K562 (cell line): ENCODE measurements at regions not wholly inside any gene's neighbourhood (a gene's known extent, or its start where the extent isn't known, plus 50 kb on each side); places are given as distances from the start of the nearest gene placed in this dataset.

Experiments used
- ATAC-seq: fragments of 200-7000 bp; cut with Tn5 transposase; 3 replicates; pipeline ENCODE4 v1.9.1; 2020; ENCODE audit warnings: moderate library complexity
- BruUV-seq: library from RNA; stranded (reverse); fragments of 400-500 nt; replicated peaks from 2 replicates; lab custom pipeline; 2021; lab: Mats Ljungman, UMichigan
- CTCF ChIA-PET: fragments of 300-600 bp; formaldehyde crosslinking; extraction: SDS; loops from one replicate; lab custom pipeline; 2021; ENCODE audit warnings: low intra/inter-chr PET ratio; lab: Yijun Ruan, JAX
- POLR2A ChIA-PET: fragments of 300-600, 350-650 bp; sonication (Branson Sonifier 250); formaldehyde crosslinking; extraction: SDS; loops from one replicate; lab custom pipeline; 2021; ENCODE audit warnings: antibody characterized with exemption, inconsistent platforms; lab: Yijun Ruan, JAX
- DNase-seq, 4 experiments: peaks; one replicate each; pipeline versions ENCODE4 v3.0.0 to v3.0.0-alpha.2; 2011 to 2018; ENCODE audit warnings: low spot score in 3 of 4, mixed read lengths in 3 of 4; ENCODE audit errors: extremely low read depth in 1 of 4
- FAIRE-seq: peaks from 2 replicates; lab custom pipeline; 2011; peaks lifted over from hg19 to GRCh38; lab: Jason Lieb, UNC
- H2AFZ ChIP-seq: 2 replicates; pipeline ENCODE4 v1.6.0; 2011; ENCODE audit warnings: low read depth, low read length, control low read depth, inconsistent platforms
- H3K27ac ChIP-seq: fragments of 200-600 bp; 3 replicates; pipeline ENCODE4 v1.8.0; 2011; ENCODE audit warnings: low read depth, mild to moderate bottlenecking, control low read depth, inconsistent platforms, low read length, moderate library complexity, mixed read lengths; ENCODE audit errors: extremely low read depth
- H3K27me3 ChIP-seq, 2 experiments: fragments of 300-600 bp in 1 of 2; 2 replicates in 1 of 2; 3 replicates in 1 of 2; pipeline versions ENCODE4 v1.6.0 to v1.8.0; 2011; ENCODE audit warnings: inconsistent platforms in 2 of 2, low read length in 2 of 2, mild to moderate bottlenecking in 1 of 2, mixed read lengths in 1 of 2, moderate library complexity in 1 of 2; ENCODE audit not compliant: control insufficient read depth in 2 of 2, insufficient read depth in 2 of 2
- H3K36me3 ChIP-seq: fragments of 300-600 bp; 3 replicates; pipeline ENCODE4 v1.8.0; 2011; ENCODE audit warnings: mild to moderate bottlenecking, low read length, inconsistent platforms; ENCODE audit not compliant: control insufficient read depth, insufficient read depth
- H3K4me1 ChIP-seq, 2 experiments: fragments of 200-600 bp in 1 of 2; replicated peaks in 1 of 2; 2 replicates in 1 of 2; 3 replicates in 1 of 2; pipeline versions ENCODE4 v1.5.1 to v1.8.0; 2011; ENCODE audit warnings: inconsistent platforms in 2 of 2, low read length in 2 of 2, mild to moderate bottlenecking in 1 of 2, mixed read lengths in 1 of 2, moderate library complexity in 1 of 2; ENCODE audit not compliant: control insufficient read depth in 2 of 2, insufficient read depth in 2 of 2
- H3K4me2 ChIP-seq: 2 replicates; pipeline ENCODE4 v1.6.1; 2011; ENCODE audit warnings: low read length, control low read depth, inconsistent platforms, mixed read lengths; ENCODE audit not compliant: insufficient read depth
- H3K4me3 ChIP-seq: fragments of 200-600 bp; sonication (generic), shearing (Covaris generic); 2 replicates; pipeline ENCODE4 v1.5.1; 2016; ENCODE audit warnings: control low read depth, inconsistent platforms
- H3K79me2 ChIP-seq: fragments of 200-600 bp; 3 replicates; pipeline ENCODE4 v1.8.0; 2011; ENCODE audit warnings: low read length, inconsistent platforms; ENCODE audit not compliant: control insufficient read depth, insufficient read depth
- H3K9ac ChIP-seq, 2 experiments: 2 replicates each; pipeline versions ENCODE4 v1.6.0 to v1.6.1; 2011; ENCODE audit warnings: low read depth in 2 of 2, low read length in 2 of 2, control low read depth in 1 of 2, inconsistent platforms in 1 of 2, mild to moderate bottlenecking in 1 of 2, mixed read lengths in 1 of 2; ENCODE audit not compliant: insufficient read depth in 1 of 2
- H3K9me1 ChIP-seq: one replicate; pipeline ENCODE4 v1.6.0; 2011; ENCODE audit warnings: inconsistent platforms, mild to moderate bottlenecking, low read length, moderate library complexity; ENCODE audit not compliant: control insufficient read depth, insufficient read depth
- H3K9me3 ChIP-seq: replicated peaks from 2 replicates; pipeline ENCODE4 v1.5.1; 2011; ENCODE audit warnings: low read depth, low read length, inconsistent platforms; ENCODE audit not compliant: control insufficient read depth, insufficient read depth
- H4K20me1 ChIP-seq: replicated peaks from 2 replicates; pipeline ENCODE4 v1.6.1; 2011; ENCODE audit warnings: low read length, inconsistent platforms, mixed read lengths; ENCODE audit not compliant: control insufficient read depth, insufficient read depth
- NFE2L1 ChIP-seq: fragments of 450-650 bp; IDR thresholded peaks from 2 replicates; pipeline ENCODE4 v1.6.1; 2016; ENCODE audit warnings: missing genetic modification characterization, low read depth, mild to moderate bottlenecking, missing compliant biosample characterization, moderate library complexity, borderline replicate concordance
- SP2 ChIP-seq: IDR thresholded peaks from 2 replicates; pipeline ENCODE4 v1.6.1; 2011; ENCODE audit warnings: mild to moderate bottlenecking, low read depth, low read length, moderate library complexity; ENCODE audit not compliant: poor library complexity, severe bottlenecking; ENCODE audit errors: extremely low read depth
- WGBS: fragments of 100-300 bp; shearing (Covaris generic); methylation state at CpG from one replicate; pipeline ENCODE4 v1.1.6; 2016; ENCODE audit warnings: low coverage, mixed read lengths; ENCODE audit not compliant: insufficient coverage; ENCODE audit errors: missing lambda C conversion rate; 5-methylcytosine and 5-hydroxymethylcytosine counted together
- in situ Hi-C: fragments of 300-500 bp; cut with MboI; formaldehyde crosslinking; loops from 4 replicates; pipeline ENCODE4 v1.15.0; 2018; ENCODE audit warnings: inconsistent platforms, mixed read lengths
- intact Hi-C: fragments of 100-400 bp; cut with micrococcal nuclease; formaldehyde crosslinking; loops from 2 replicates; pipeline ENCODE4 v1.14.2; 2022

DNA sequence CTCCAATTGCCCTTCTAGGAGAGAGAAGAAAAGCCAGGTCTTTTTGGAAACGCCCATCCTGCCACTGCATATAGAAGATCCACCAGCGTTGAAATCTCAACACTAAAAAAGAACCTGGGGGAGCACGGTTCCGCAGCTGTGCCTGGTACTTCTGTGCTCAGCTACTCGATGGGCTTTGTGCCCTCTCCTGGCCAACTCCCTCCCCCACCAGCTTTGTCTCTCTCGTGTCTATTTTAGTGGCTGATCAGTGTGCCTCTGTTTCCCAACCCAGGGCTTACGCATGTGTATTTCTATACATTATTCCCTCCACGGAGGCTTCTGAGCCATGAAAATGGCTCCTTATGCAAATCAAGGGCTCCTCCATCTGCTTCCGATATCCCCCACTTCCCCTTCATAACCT, 83.5 kb downstream of the RBFOX3 start:
- intact Hi-C loops, result no loop called here
- Histone ChIP-seq H3K9ac (no peak overlapping the region), H3K4me2 (no peak overlapping the region), H3K9me3 (no peaks in the 10 kb centered on the region), H2AFZ (no peak overlapping the region), H3K36me3 (no peaks in the 10 kb centered on the region), H3K4me1 (peaks cover 0 to 3% of the 10 kb centered on the region in 2 experiments; a peak in 1 of 5 replicates), H4K20me1 (peaks cover 6% of the 10 kb centered on the region; the same call in 1 of the 2 replicates), H3K4me3 (no peak overlapping the region), H3K27me3 (peaks cover 50 to 96% of the 10 kb centered on the region in 2 experiments), H3K27ac (no peak overlapping the region), H3K79me2 (no peaks in the 10 kb centered on the region), H3K9me1 (no peaks in the 10 kb centered on the region)
- DNase-seq (no peak), FAIRE-seq (no peak), ATAC-seq (no peak)
- no peak for TF ChIP-seq NFE2L1 (tag)
- in situ Hi-C loops, result no loop called here
- ChIA-PET POLR2A (interaction anchor here (0.7 kb wide), 1 partner anchor 13 kb away, joined by 3 read pairs; no protein-coding TSS in a partner anchor), CTCF (no interaction called here)
- WGBS, result 0% methylated on average over 9 of the region's 9 CpGs
- BruUV-seq, result no TSS peak

DNA sequence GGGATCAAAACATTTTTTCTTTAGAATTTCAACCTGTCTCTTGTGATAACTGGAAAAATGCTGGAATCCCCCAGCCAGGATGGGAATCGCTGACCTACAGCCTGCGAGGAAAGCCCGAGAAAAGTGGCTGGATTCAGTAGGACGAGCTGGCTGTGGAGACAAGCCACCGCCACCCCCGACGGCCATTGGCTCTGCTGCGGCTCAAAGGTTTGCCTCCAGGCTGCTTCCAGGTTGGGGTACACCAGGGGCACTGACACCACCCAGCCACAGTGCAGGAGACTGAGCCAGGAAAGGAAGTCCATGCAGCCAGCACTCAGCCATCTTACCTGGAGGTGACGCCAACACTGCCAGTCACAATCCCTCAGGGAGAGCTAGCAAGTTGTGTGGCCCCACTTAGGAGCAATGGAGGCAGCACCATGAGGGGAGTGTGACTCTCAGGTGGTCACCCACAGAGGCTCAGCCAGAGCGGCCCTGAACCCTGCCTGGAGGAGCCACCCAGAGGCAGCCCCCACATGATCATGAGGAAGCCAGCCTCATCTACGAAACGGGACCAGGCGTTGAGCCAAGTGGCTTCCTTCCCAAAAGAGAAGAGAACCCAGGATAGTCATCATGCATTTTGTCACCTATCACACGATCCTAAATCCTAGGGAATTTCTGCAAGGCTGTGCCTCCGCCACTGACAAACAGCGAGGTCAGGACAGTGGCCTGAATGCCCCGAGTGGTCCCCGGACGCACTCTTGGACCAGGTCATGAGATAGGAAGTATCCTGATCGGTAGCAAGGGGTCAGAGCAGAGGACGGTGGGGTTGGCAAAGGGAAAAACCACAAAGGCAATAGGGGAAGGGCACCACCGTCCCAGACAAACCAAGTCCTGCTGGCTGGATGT, 84.8 kb downstream of the RBFOX3 start:
- H3K4me1 ChIP-seq, result peaks cover 0 to 3% of the 10 kb centered on the region in 2 experiments; a peak in 1 of 5 replicates
- under 1% methylated on average over 22 of the region's 22 CpGs for WGBS
- H3K27me3 ChIP-seq, result peaks cover 49 to 96% of the 10 kb centered on the region in 2 experiments
- no peak for DNase-seq
- no peak overlapping the region for H3K4me3 ChIP-seq
- H3K36me3 ChIP-seq, result no peaks in the 10 kb centered on the region
- intact Hi-C loops (no loop called here), in situ Hi-C loops (no loop called here)
- H3K4me2 ChIP-seq, result no peak overlapping the region
- no peak overlapping the region for H2AFZ ChIP-seq
- no TSS peak for BruUV-seq
- no peak overlapping the region for H3K27ac ChIP-seq
- no peak overlapping the region for H3K9ac ChIP-seq
- no peaks in the 10 kb centered on the region; the same call in 1 of the 2 replicates for H4K20me1 ChIP-seq
- no peak for FAIRE-seq
- no peaks in the 10 kb centered on the region for H3K9me3 ChIP-seq
- no peak for ATAC-seq
- POLR2A ChIA-PET, result interaction anchor here (0.6 to 1.0 kb wide), 3 partner anchors 9 to 273 kb away, joined by 3 read pairs; no protein-coding TSS in a partner anchor
- CTCF ChIA-PET, result no interaction called here
- H3K9me1 ChIP-seq, result no peaks in the 10 kb centered on the region
- TF ChIP-seq SP2, result no peak
- no peaks in the 10 kb centered on the region for H3K79me2 ChIP-seq
